Right hindlimb (tissue), 1 donor: ENCODE measurements at regions not wholly inside any gene's neighbourhood (a gene's known extent, or its start where the extent isn't known, plus 50 kb on each side); places are given as distances from the start of the nearest gene placed in this dataset.
A peak's percentile ranks its signal among the peaks of the same experiment; 100 is the strongest.

Experiments
- DNase-seq: peaks from one replicate; pipeline ENCODE4 v3.0.0-alpha.2; 2018

GRCh38 chr11:70746351-70746750 is 348.0 kb downstream of the CTTN start:
- no peak for DNase-seq

GRCh38 chr11:70747285-70747684 is 349.0 kb downstream of the CTTN start:
- DNase-seq = no peak

DNA sequence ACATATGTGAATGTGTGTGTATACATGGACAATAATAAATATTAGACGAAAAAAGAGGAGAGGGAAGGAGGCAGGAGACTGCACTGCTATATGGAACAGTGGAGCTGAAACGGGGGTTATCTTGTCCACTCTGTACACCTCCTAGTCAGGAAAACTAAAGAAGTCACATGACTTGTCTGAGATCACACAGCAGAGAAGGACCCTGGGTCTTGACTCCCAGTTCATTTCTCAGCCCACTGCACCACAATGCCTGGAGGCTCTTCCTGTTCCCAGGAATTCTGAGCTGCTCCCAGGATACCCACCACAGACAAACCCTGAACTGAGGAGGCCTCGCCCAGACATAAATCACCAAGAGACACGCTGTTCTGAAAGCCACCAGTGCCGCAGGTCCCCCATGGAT is 349.6 kb downstream of the CTTN start:
- DNase-seq = no peak

- no peak for DNase-seq
Observed at GRCh38 chr11:70751142-70751734, 352.9 kb downstream of the CTTN start.

DNA sequence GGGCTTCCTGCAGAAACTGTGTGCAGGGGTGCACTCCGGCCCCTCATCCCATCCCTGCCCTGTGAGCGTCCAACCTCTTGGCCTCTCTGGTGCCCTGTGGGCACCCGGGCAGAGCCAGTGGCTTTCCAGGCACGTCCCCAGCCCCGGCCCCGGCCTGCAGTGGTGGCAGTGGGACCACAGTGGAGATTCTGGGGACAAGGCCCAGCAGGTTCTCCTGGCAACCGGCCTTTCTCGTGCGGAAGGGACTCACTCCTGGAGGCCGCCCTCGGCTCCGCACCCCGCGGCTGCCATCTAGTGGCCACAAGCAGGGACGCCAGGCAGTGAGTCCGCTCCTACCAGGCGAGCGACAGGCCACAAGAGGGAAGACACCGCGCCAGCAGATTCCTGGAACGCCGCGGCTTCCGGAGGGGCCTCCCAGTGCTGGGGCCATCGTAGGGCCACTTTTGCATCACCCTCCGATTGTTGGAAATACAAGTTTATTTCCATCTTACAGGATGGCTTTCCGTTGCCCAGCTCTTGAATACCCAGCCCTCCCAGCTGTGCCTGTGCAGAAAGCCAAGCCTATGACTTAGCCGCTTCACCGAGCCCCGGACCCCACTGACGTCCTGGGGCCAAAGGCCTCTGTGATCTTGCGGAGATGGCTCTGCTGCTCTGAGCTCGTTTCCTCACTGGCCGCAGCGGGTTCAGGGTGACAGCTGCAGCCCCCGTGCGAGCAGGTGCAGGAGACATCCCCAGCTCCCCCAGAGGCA is 357.3 kb downstream of the CTTN start:
- DNase-seq = peak; percentile 87

- DNase-seq = no peak
Observed at GRCh38 chr11:70756341-70756740, 358.0 kb downstream of the CTTN start.

DNA sequence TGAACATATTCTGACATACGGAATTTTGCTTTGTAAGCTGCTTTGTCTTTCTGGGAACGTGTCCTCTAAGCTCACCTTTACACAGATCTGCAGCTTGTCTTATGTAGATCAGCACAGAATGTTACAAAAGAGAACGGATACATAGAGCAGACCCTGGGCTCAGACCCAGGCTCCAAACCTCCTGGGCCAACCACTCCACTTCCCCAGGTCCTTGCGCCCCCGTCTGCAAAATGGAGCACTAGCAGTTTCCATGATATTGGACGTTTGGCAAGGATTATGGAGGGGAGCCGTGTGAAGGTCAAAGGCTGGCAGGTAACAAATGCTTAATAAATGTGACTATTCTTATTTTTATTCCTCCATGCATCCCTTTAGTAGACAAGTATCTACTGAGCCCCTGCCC is 358.4 kb downstream of the CTTN start:
- no peak for DNase-seq

GRCh38 chr11:70757241-70757640 is 358.9 kb downstream of the CTTN start:
- DNase-seq = no peak

DNA sequence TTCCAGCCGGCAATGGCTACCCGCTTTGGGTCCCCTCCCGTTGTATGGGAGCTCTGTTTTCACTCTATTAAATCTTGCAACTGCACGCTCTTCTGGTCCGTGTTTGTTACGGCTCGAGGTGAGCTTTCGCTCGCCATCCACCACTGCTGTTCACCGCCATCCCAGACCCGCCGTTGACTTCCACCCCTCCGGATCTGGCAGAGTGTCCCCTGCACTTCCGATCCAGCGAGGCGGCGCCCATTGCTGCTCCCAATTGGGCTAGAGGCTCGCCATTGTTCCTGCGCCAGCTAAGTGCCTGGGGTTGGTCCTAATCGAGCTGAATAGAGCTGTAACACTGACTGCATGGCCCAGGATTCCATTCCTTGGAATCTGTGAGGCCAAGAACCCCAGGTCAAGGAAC is 359.9 kb downstream of the CTTN start:
- DNase-seq = no peak

DNA sequence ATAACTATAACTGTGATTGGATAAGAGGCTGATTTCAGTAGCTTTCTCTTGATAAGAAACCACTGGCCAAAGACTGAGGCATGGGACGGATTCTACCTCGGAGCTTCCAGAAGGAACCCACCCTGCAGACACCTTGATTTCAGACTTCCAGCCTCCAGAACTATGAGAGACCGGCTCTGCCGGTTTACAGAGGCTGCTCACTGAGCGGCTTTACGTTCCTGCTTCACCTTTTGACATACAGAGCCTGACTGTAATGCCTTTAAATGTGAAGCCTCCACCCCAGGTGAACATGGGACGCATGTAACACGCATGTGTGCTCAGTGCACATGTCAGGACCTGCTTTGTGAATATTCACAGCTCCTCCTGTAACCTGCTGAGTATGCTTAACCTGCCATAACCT is 361.5 kb downstream of the CTTN start:
- DNase-seq = no peak

DNA sequence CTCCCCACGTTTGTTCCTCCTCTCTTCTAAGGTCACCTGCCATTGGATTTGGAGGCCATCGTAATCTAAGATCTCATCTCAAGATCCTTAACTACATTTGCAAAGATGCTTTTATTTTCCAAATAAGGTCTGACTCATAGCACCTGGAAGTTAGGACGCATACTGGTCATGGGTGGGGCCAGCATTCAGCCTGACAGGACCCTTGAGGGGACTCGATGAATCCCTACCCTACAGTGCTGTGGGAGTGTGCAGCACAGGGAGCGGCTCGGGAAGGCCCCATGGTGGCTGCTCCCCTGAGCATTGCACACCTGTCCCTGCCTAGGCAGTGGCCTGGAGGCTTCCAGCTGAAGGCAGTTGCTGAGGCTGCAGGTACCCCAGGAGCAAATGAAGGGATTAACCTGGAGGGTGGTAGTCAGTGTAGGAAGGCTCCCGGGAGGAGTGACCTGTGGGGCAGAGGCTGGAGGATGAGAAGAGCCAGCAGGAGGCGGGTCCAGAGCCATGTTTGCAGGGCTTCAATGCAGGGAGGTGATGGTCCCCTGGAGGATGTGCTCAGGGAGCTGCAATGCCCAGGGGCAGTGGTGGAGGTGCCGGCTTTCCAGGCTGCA is 362.2 kb downstream of the CTTN start:
- DNase-seq = no peak

GRCh38 chr11:70761094-70761907 is 363.0 kb downstream of the CTTN start:
- DNase-seq = no peak

DNA sequence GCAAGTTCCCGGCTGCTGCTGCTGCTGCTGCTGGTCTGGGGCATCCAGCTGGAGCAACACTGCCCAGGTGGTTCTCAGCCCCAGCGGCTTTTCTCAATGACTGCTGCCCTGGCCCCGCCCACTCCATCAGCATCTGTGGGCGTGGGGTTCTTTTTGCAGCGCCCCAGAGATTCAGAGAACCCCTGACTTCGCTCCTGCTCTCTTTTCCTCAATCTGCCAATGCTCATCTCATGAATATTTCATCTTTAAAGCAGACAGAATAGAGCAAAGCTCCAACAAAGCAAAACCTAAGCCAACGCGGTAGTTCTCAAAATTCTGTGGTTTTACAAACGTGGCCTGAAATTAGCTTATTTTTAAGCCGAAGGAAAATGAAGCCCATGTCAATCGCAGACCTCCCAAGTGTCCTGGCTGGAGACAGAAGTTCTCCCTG is 363.6 kb downstream of the CTTN start:
- no peak for DNase-seq

DNA sequence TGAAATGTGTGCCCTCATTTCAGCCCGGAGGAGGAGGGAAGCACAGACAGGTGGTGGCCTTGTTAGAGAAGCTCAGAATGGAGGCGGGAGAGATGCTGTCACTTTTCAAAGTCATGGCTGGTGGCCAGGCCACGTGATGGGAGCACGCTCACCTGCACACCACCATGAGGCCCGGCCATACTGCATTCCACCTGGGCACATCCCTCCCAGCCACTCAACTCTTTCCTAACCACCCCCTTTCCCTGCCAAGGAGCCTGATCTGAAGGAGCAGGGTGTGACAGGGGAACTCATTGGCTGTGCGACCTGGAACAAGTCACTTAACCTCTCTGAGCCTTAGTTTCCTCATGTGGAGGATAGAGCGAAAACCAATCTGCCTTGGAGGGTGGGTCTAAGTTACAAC is 364.5 kb downstream of the CTTN start:
- no peak for DNase-seq

- DNase-seq = no peak
Observed at GRCh38 chr11:70763606-70764005, 365.3 kb downstream of the CTTN start.

- DNase-seq = no peak
Observed at GRCh38 chr11:70764356-70764905, 366.1 kb downstream of the CTTN start.

DNA sequence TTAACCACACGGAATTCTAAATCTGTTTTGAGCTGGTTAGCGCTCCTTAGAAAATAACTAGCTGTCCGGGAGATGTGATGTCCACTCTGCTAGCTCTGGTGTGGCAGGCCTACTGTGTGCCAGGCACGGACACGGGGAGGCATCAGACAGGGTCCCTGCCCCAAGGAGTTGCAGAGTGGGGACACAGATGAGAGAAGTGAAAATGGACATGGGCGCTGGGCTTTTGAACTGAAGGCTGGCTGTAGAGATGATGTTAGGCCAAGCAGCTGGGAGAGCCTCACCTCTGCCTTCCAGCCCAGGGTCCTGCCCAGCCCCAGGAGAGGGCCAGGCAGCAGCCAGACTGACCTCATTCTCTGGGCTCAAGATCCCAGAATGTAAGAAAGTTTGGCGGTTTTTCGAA is 368.6 kb downstream of the CTTN start:
- no peak for DNase-seq

DNA sequence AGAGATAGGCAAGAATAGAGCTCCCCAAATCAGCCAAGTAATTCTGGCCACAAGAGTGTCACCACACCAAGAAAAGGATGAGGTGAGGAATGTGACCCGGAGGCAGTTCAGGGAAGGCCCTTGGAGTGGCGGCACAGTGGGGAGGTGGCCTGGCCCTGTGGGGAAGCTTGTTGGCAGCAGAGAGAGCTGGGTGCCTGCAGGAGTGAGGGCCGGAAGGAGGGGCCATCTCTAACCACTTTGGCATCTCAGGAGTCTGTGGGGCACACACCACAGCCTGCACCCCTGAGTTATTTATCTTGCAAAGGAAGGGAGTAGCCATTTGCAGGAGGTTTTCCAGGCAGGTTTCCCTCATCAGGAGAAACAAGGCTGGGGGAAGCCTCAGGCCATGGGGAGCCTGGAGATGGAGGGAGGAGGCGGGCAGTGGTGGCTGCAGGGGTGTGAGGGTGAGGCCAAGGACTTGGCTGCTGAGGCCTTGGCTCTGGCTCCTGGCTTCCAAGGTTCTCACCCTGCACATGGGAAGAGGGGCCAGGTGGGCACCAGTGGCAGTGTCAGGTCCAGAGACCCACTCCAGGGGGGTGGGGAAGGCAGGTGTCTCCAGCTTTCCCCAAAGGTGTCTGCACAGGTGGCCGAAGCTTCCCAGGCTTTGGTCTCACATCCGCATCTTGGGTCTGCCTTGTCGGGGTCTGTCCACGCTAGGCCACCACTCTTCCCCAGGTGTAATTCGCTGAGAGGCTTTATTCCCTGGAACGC is 370.2 kb downstream of the CTTN start:
- no peak for DNase-seq

GRCh38 chr11:70769106-70769505 is 370.8 kb downstream of the CTTN start:
- DNase-seq = no peak

DNA sequence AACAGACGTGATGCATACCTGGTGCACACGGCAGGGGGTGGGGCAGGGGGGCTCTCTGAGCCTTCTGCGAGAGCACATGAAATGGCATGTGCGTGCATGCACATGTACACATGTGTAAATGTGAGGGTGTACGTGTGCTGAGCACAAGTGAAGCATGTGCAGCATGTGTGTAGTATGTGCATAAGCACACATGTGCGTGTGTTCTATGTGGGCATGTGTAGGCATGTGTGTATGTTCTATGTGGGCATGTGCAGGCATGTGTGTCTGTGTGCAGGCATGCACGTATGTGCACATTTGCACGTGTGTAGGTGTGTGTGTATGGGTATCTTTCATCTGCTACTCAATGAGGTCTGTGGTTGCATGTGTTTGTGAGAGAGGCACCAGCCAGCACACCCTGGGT is 371.2 kb downstream of the CTTN start:
- DNase-seq = no peak

DNA sequence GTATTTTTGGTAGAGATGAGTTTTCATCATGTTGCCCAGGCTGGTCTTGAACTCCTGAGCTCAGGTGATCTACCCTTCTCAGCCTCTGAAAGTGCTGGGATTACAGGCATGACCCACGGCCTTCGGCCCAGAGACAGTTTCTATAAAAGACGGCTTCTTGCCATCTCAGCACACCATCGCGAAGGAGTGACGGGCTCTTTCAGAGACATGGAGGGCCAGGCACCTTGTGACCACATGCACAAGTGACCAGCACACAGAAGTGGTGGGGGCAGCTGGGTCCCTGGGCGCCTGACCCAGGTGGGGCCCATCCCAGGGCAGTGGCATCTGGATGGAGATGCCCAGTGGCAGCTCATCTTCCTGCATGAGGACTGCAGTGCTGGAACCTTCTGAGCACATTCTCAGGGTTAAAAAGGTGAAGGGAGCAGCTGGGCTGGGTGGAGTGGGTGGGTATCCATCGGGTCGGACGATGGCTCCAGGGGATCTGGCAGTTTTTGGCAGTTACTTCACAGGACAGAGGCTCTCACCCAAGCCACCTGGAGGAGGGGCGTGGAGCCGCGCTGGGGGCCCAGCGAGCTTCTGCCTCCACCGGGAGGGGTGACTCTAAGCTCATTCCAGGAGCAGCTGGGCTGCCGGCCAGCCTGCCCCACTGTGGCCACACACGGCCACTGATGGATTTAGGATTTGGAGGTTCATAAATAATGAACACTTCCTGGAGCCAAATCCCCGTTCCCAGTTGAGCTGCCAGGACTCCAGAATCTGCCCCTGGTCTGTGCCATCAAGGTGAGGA is 373.0 kb downstream of the CTTN start:
- DNase-seq = no peak

DNA sequence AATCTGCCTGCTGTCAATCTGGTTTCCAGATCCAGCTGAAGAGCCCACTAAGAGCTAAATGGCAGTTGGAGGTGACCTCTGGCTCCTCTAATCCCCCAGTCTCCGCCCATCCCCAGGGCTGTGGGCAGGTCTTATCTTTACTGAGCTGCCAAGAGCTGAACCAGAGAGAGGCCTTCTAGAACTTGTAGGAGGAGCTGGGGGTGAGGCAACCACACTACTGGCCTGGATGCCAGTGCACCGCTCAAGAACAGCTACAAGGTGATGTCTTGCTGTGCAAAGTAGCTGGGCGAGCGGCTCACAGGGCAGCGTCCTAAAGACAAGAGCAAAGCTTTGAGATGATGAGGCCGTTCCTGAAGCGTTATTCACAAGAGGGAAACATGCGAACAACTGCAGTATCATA is 374.6 kb downstream of the CTTN start:
- no peak for DNase-seq
